IgD-negative memory B cell (primary cell): ENCODE measurements at regions not wholly inside any gene's neighbourhood (a gene's known extent, or its start where the extent isn't known, plus 50 kb on each side); places are given as distances from the start of the nearest gene placed in this dataset.
A peak's percentile ranks its signal among the peaks of the same experiment; 100 is the strongest.

Experiments used
- H3K27ac Mint-ChIP-seq, 3 donors: one replicate each; pipeline ENCODE4 v1.8.0; 2020 to 2022; ENCODE audit warnings: mild to moderate bottlenecking in 3 of 3, mixed read lengths in 3 of 3, moderate library complexity in 1 of 3
- H3K27me3 Mint-ChIP-seq: one replicate; pipeline ENCODE4 v1.8.0; 2021; ENCODE audit warnings: mixed read lengths
- H3K36me3 Mint-ChIP-seq: one replicate; pipeline ENCODE4 v1.8.0; 2020; ENCODE audit warnings: mild to moderate bottlenecking, mixed read lengths
- H3K4me1 Mint-ChIP-seq, 3 donors: one replicate each; pipeline ENCODE4 v1.8.0; 2020 to 2022; ENCODE audit warnings: mixed read lengths in 3 of 3, mild to moderate bottlenecking in 1 of 3
- H3K4me3 Mint-ChIP-seq, 4 donors: one replicate each; pipeline ENCODE4 v1.8.0; 2020 to 2022; ENCODE audit warnings: mild to moderate bottlenecking in 4 of 4, mixed read lengths in 4 of 4, moderate library complexity in 3 of 4
- H3K9me3 Mint-ChIP-seq, 3 donors: one replicate each; pipeline ENCODE4 v1.8.0; 2020 to 2021; ENCODE audit warnings: mixed read lengths in 3 of 3, mild to moderate bottlenecking in 1 of 3

GRCh38 chr6:47360388-47360787 is 50.7 kb upstream of the TNFRSF21 start:
- Mint-ChIP-seq H3K4me3 (no peak overlapping the region), H3K27me3 (peaks cover 14% of the 10 kb centered on the region), H3K4me1 (peaks cover 0 to 3% (median 0%) of the 10 kb centered on the region in 3 donors), H3K27ac (no peak overlapping the region), H3K9me3 (no peaks in the 10 kb centered on the region), H3K36me3 (peaks cover 3% of the 10 kb centered on the region)

- Mint-ChIP-seq H3K36me3 (peaks cover 3% of the 10 kb centered on the region), H3K4me3 (no peak overlapping the region), H3K27ac (no peak overlapping the region), H3K27me3 (peaks cover 9% of the 10 kb centered on the region), H3K4me1 (peaks cover 0 to 3% (median 1%) of the 10 kb centered on the region in 3 donors), H3K9me3 (no peaks in the 10 kb centered on the region)
Measured at GRCh38 chr6:47362857-47363461, 53.3 kb upstream of the TNFRSF21 start.

- Mint-ChIP-seq H3K4me3 (no peak overlapping the region), H3K27me3 (peaks cover 4% of the 10 kb centered on the region), H3K27ac (no peak overlapping the region), H3K4me1 (peaks cover 0 to 3% (median 1%) of the 10 kb centered on the region in 3 donors), H3K9me3 (no peaks in the 10 kb centered on the region), H3K36me3 (peaks cover 3% of the 10 kb centered on the region)
Measured at GRCh38 chr6:47363736-47364135, 54.0 kb upstream of the TNFRSF21 start.

GRCh38 chr6:47366335-47366890 is 56.7 kb upstream of the TNFRSF21 start:
- Mint-ChIP-seq H3K4me3 (no peak overlapping the region), H3K27ac (no peak overlapping the region), H3K9me3 (no peaks in the 10 kb centered on the region), H3K27me3 (peaks cover 2% of the 10 kb centered on the region), H3K4me1 (peaks cover 0 to 1% (median 0%) of the 10 kb centered on the region in 3 donors), H3K36me3 (peaks cover 3% of the 10 kb centered on the region)

- Mint-ChIP-seq H3K9me3 (no peaks in the 10 kb centered on the region), H3K4me1 (peaks cover 0 to 2% (median 0%) of the 10 kb centered on the region in 3 donors), H3K27me3 (no peaks in the 10 kb centered on the region), H3K4me3 (no peak overlapping the region), H3K36me3 (peaks cover 1% of the 10 kb centered on the region), H3K27ac (no peak overlapping the region)
Measured at GRCh38 chr6:47371139-47371869, 61.6 kb upstream of the TNFRSF21 start.

- no peak overlapping the region for H3K27ac Mint-ChIP-seq
- peaks cover 0 to 2% (median 0%) of the 10 kb centered on the region in 3 donors for H3K4me1 Mint-ChIP-seq
- H3K9me3 Mint-ChIP-seq = peaks cover 0 to 1% (median 0%) of the 10 kb centered on the region in 3 donors
- no peak overlapping the region for H3K4me3 Mint-ChIP-seq
- H3K36me3 Mint-ChIP-seq = peaks cover 1% of the 10 kb centered on the region
- peaks cover 3% of the 10 kb centered on the region for H3K27me3 Mint-ChIP-seq
Measured at GRCh38 chr6:47371870-47372255, 62.2 kb upstream of the TNFRSF21 start.

GRCh38 chr6:47372318-47372717 is 62.6 kb upstream of the TNFRSF21 start:
- Mint-ChIP-seq H3K9me3 (peaks cover 0 to 1% (median 0%) of the 10 kb centered on the region in 3 donors), H3K4me1 (peaks cover 0 to 2% (median 0%) of the 10 kb centered on the region in 3 donors), H3K27me3 (peaks cover 3% of the 10 kb centered on the region), H3K27ac (no peak overlapping the region), H3K4me3 (peak overlapping the region in 1 of 4 donors; percentile 9), H3K36me3 (peaks cover 1% of the 10 kb centered on the region)

GRCh38 chr6:47375426-47375825 is 65.7 kb upstream of the TNFRSF21 start:
- Mint-ChIP-seq H3K9me3 (peaks cover 0 to 3% (median 0%) of the 10 kb centered on the region in 3 donors), H3K27ac (no peak overlapping the region), H3K36me3 (peaks cover 3% of the 10 kb centered on the region), H3K4me3 (no peak overlapping the region), H3K4me1 (peaks cover 0 to 2% (median 0%) of the 10 kb centered on the region in 3 donors), H3K27me3 (peaks cover 3% of the 10 kb centered on the region)

GRCh38 chr6:47376930-47377329 is 67.2 kb upstream of the TNFRSF21 start:
- H3K27ac Mint-ChIP-seq = no peak overlapping the region
- H3K4me1 Mint-ChIP-seq = peaks cover 0 to 2% (median 0%) of the 10 kb centered on the region in 3 donors
- H3K4me3 Mint-ChIP-seq = peak overlapping the region in 1 of 4 donors; percentile 23
- H3K9me3 Mint-ChIP-seq = peaks cover 0 to 3% (median 0%) of the 10 kb centered on the region in 3 donors
- H3K36me3 Mint-ChIP-seq = peaks cover 3% of the 10 kb centered on the region
- peaks cover 3% of the 10 kb centered on the region for H3K27me3 Mint-ChIP-seq

- no peak overlapping the region for H3K4me3 Mint-ChIP-seq
- H3K27ac Mint-ChIP-seq = no peak overlapping the region
- H3K9me3 Mint-ChIP-seq = peaks cover 0 to 3% (median 0%) of the 10 kb centered on the region in 3 donors
- H3K4me1 Mint-ChIP-seq = peaks cover 0 to 2% (median 0%) of the 10 kb centered on the region in 3 donors
- peaks cover 3% of the 10 kb centered on the region for H3K27me3 Mint-ChIP-seq
- H3K36me3 Mint-ChIP-seq = peaks cover 3% of the 10 kb centered on the region
Measured at GRCh38 chr6:47377971-47378370, 68.3 kb upstream of the TNFRSF21 start.

- no peak overlapping the region for H3K4me3 Mint-ChIP-seq
- H3K9me3 Mint-ChIP-seq = peaks cover 0 to 8% (median 6%) of the 10 kb centered on the region in 3 donors
- peaks cover 6% of the 10 kb centered on the region for H3K27me3 Mint-ChIP-seq
- H3K4me1 Mint-ChIP-seq = peaks cover 0 to 2% (median 0%) of the 10 kb centered on the region in 3 donors
- H3K36me3 Mint-ChIP-seq = peaks cover 1% of the 10 kb centered on the region
- H3K27ac Mint-ChIP-seq = no peak overlapping the region
Measured at GRCh38 chr6:47379328-47379727, 69.6 kb upstream of the TNFRSF21 start.

GRCh38 chr6:47380251-47380650 is 70.5 kb upstream of the TNFRSF21 start:
- H3K4me1 Mint-ChIP-seq = peaks cover 0 to 2% (median 0%) of the 10 kb centered on the region in 3 donors
- peaks cover 0 to 8% (median 6%) of the 10 kb centered on the region in 3 donors for H3K9me3 Mint-ChIP-seq
- H3K36me3 Mint-ChIP-seq = peaks cover 1% of the 10 kb centered on the region
- H3K27me3 Mint-ChIP-seq = peaks cover 9% of the 10 kb centered on the region
- H3K4me3 Mint-ChIP-seq = no peak overlapping the region
- H3K27ac Mint-ChIP-seq = no peak overlapping the region

GRCh38 chr6:47381036-47381435 is 71.3 kb upstream of the TNFRSF21 start:
- H3K27me3 Mint-ChIP-seq = peaks cover 9% of the 10 kb centered on the region
- H3K4me1 Mint-ChIP-seq = no peaks in the 10 kb centered on the region
- H3K4me3 Mint-ChIP-seq = no peak overlapping the region
- H3K9me3 Mint-ChIP-seq = peaks cover 0 to 8% (median 6%) of the 10 kb centered on the region in 3 donors
- H3K36me3 Mint-ChIP-seq = peaks cover 1% of the 10 kb centered on the region
- H3K27ac Mint-ChIP-seq = no peak overlapping the region

- H3K27me3 Mint-ChIP-seq = peaks cover 6% of the 10 kb centered on the region
- peaks cover under 1% of the 10 kb centered on the region for H3K36me3 Mint-ChIP-seq
- peaks cover 0 to 11% (median 8%) of the 10 kb centered on the region in 3 donors for H3K9me3 Mint-ChIP-seq
- H3K4me1 Mint-ChIP-seq = no peaks in the 10 kb centered on the region
- no peak overlapping the region for H3K4me3 Mint-ChIP-seq
- no peak overlapping the region for H3K27ac Mint-ChIP-seq
Measured at GRCh38 chr6:47383360-47383759, 73.7 kb upstream of the TNFRSF21 start.

- Mint-ChIP-seq H3K27me3 (peaks cover 2% of the 10 kb centered on the region), H3K4me1 (no peaks in the 10 kb centered on the region), H3K27ac (no peak overlapping the region), H3K9me3 (peaks cover 5 to 12% (median 7%) of the 10 kb centered on the region in 3 donors), H3K36me3 (no peaks in the 10 kb centered on the region), H3K4me3 (no peak overlapping the region)
Measured at GRCh38 chr6:47391675-47392074, 82.0 kb upstream of the TNFRSF21 start.
